ENCODE measurements at regions not wholly inside any gene's neighbourhood (a gene's known extent, or its start where the extent isn't known, plus 50 kb on each side); places are given as distances from the start of the nearest gene placed in this dataset.

DNA sequence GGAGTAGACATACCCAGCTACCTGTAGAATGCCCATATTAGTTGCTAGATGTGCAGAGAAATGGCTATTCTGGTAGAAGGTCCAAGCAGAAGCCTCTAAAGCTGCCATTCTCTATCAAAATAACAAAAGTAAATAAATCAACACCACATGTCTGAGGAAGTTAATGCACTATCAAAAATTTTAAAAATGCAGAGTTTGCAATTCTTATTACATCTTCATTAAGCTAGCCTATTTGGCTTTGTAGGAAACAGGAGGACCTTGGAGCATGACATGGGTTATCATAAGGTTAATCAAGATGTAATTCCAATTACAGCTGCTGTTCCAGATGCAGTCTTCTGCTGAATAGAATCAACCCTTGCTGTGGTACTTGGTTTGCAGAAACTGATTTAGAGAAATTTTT lies 188.4 kb downstream of the TBX18 start:
- no peak overlapping the region for H3K18ac ChIP-seq (ENCODE audit: extremely low read depth, low read length)
- H4K5ac ChIP-seq (ENCODE audit: insufficient read length, low read depth, low read length): no peak overlapping the region
- H3K9ac ChIP-seq (replicated peaks in 1 of 4; ENCODE audit: extremely low read depth in 1 of 4, low read depth in 3 of 4, low read length in 3 of 4): no peak overlapping the region
- H3K23me2 ChIP-seq (ENCODE audit: low read depth, low read length): no peaks in the 10 kb centered on the region
- H4K8ac ChIP-seq (ENCODE audit: extremely low read depth, insufficient read depth, low read length): no peak overlapping the region
- FAIRE-seq (no peak), DNase-seq (ENCODE audit: low read depth in 1 of 2, low spot score in 2 of 2) (no peak)
- TF ChIP-seq RXRA (IDR thresholded peaks at IDR 0.05; ENCODE audit: insufficient read depth, low read depth, low read length): no peak
- no peak overlapping the region for H3K4ac ChIP-seq (replicated peaks; ENCODE audit: insufficient read length, low read depth, low read length)
- ChIA-PET POLR2A (ENCODE audit: partially characterized antibody) (no interaction called here), CTCF (ENCODE audit: partially characterized antibody) (interaction anchor here (3.1 kb wide), 1 partner anchor 153 kb away, joined by 11 read pairs; no protein-coding TSS in a partner anchor)
- no peak overlapping the region for H2AK5ac ChIP-seq (ENCODE audit: low read depth, low read length)
- H3K27me3 ChIP-seq (replicated peaks in 1 of 4; ENCODE audit: control insufficient read depth in 3 of 4, extremely low read depth in 1 of 4, insufficient read depth in 3 of 4, low read length in 3 of 4): no peaks in the 10 kb centered on the region
- no peak overlapping the region for H2BK5ac ChIP-seq (ENCODE audit: low read depth, low read length)
- H3K9me3 ChIP-seq (ENCODE audit: insufficient read depth in 2 of 2, low read depth in 1 of 2, low read length in 1 of 2): peaks cover 0 to 2% of the 10 kb centered on the region in 2 experiments; a peak in 2 of 4 replicates
- H2BK20ac ChIP-seq (ENCODE audit: low read length): no peak overlapping the region
- no peak overlapping the region for H4K91ac ChIP-seq (replicated peaks; ENCODE audit: insufficient read length, low read length)
- H4K20me1 ChIP-seq (replicated peaks in 1 of 2; ENCODE audit: control insufficient read depth in 1 of 2, insufficient read depth in 2 of 2, low read length in 2 of 2): no peaks in the 10 kb centered on the region
- H3K4me2 ChIP-seq (ENCODE audit: insufficient read depth in 1 of 2, low read depth in 2 of 2, low read length in 2 of 2): no peak overlapping the region
- H3K79me2 ChIP-seq (ENCODE audit: control insufficient read depth in 1 of 2, insufficient read depth in 2 of 2, low read length in 2 of 2): no peaks in the 10 kb centered on the region
- H3K36me3 ChIP-seq (ENCODE audit: control insufficient read depth in 2 of 4, insufficient read depth in 4 of 4, low read length in 3 of 4): no peaks in the 10 kb centered on the region
- H3K56ac ChIP-seq (replicated peaks; ENCODE audit: insufficient read length, low read depth, low read length): no peak overlapping the region
- H3K4me1 ChIP-seq (replicated peaks in 1 of 4; ENCODE audit: control insufficient read depth in 3 of 4, insufficient read depth in 4 of 4, low read length in 3 of 4): no peaks in the 10 kb centered on the region
- no peak overlapping the region for H3K27ac ChIP-seq (ENCODE audit: low read depth, low read length)
- H3K4me3 ChIP-seq (ENCODE audit: extremely low read depth in 1 of 4, insufficient read depth in 2 of 4, low read depth in 3 of 4, low read length in 4 of 4): no peak overlapping the region
- no peak overlapping the region for H2BK15ac ChIP-seq (ENCODE audit: low read length)
- no peaks in the 10 kb centered on the region for H3K79me1 ChIP-seq (ENCODE audit: low read depth, low read length)
- H2BK120ac ChIP-seq (replicated peaks; ENCODE audit: low read depth, low read length): no peak overlapping the region
- H2BK12ac ChIP-seq (ENCODE audit: low read depth, low read length): no peak overlapping the region
- no peak overlapping the region for H2AFZ ChIP-seq (ENCODE audit: low read length)
- H3K23ac ChIP-seq (ENCODE audit: insufficient read length): no peak overlapping the region
- H3K14ac ChIP-seq (ENCODE audit: insufficient read length): no peak overlapping the region

Measured in H1 (cell line).